Middle frontal gyrus (tissue), 1 donor: ENCODE measurements at regions not wholly inside any gene's neighbourhood (a gene's known extent, or its start where the extent isn't known, plus 50 kb on each side); places are given as distances from the start of the nearest gene placed in this dataset.

Experiments
- DNase-seq: peaks from one replicate; pipeline ENCODE4 v3.0.0-alpha.2; 2015; ENCODE audit warnings: low spot score; ENCODE audit errors: extremely low spot score

- DNase-seq, result no peak
These were observed 515.3 kb downstream of the EPHB1 start for GRCh38 chr3:135310317-135310716.

- no peak for DNase-seq
These were observed 516.6 kb downstream of the EPHB1 start for GRCh38 chr3:135311699-135312098.

DNA sequence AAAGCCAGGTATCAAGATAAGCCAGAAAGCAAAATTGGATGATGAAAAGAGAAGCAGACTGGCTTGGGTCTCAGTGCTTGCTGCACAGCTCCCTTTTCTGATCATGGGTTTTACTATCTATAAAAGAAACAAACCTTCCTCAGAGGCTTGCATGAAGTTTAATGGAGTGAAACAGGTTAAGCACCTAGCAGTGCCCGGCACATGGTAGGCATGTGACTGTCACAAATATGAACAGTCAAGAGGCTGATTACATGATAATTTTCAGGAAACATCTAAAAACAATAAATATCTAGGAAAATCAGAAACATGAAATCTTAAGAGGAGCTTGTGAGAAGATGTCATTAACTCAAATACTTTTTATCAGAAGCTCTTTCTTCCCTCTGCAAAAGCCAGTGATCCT, 519.2 kb downstream of the EPHB1 start:
- no peak for DNase-seq

- no peak for DNase-seq
These were observed 529.2 kb downstream of the EPHB1 start for GRCh38 chr3:135324301-135324700.

- DNase-seq, result no peak
These were observed 530.0 kb downstream of the EPHB1 start for GRCh38 chr3:135325096-135325495.

- DNase-seq, result no peak
These were observed 530.7 kb downstream of the EPHB1 start for GRCh38 chr3:135325726-135326235.

- no peak for DNase-seq
These were observed 531.8 kb downstream of the EPHB1 start for GRCh38 chr3:135326851-135327250.

DNA sequence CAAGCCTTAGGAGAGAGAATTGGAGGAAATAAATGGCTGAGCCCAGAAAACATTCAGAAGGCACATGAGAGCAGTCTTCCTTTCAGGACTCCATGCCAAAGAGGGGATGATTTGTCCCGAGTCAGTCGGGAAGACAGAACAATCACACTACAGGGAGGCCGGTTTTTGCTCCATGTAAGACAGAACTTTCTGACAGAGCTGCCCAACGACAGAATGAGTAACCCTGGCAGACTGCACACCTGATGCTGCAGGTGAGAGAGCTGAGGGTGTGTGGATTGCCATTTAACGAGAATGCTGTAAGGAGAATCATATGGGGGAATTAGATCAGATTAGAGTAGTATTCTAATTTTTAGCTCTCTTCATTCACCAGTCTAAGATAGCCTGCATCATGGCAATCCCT, 533.0 kb downstream of the EPHB1 start:
- DNase-seq, result no peak

DNA sequence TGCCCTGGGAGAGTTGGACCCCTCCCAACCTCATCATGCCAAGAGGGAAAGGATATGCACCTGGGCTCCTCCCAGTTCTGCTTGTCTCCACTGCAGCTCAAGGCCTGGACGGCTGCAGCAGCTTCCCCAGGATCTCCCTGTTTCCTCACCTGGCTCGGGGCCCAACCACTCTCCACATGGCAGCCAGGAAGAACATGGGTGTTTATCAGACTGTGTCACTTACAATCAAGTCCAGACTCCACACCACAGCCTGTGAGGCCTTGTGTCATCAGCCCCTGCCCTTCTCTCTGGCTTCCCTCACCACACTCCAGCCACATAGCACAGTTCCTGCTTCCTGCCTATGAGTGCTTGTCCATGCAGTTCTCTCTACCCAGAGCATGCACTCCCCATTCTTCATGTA, 534.4 kb downstream of the EPHB1 start:
- no peak for DNase-seq

DNA sequence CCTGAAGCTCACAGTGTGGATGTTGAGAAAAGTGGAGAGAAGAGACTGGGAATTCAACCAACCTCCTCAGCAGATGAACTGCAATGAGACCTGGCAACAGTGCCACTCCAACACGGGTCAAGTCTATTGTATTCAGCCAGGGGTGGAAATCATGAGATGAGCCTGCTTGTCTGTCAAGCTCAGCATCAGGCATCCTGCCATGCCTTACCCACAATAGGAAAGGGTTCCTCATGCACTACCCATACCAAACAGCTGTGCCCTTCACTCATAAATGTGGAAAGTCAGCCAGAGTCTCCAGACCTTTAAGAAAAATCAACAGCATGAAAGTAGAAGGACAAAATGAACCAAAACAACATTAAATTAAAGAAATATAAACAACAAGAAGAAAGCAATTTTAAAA, 542.1 kb downstream of the EPHB1 start:
- DNase-seq, result no peak

DNA sequence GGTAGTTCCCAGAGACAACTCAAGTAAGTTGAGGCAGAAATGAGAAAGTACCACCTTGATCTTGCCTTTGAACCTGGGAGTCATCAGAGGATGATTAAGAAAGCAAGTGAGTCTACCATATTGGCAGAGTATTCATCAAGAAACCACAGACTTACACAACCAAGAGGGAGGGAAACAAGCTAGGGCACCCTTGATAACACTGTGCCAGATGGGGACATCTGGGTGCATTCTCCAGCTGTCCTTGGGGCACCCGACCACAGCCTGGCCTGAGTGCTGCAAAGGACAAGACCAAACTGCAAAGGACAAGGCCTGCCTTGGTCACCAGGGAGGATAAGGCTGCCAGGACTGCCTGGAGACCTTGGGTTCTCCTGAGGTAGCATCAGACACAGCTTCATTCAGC, 553.6 kb downstream of the EPHB1 start:
- no peak for DNase-seq

DNA sequence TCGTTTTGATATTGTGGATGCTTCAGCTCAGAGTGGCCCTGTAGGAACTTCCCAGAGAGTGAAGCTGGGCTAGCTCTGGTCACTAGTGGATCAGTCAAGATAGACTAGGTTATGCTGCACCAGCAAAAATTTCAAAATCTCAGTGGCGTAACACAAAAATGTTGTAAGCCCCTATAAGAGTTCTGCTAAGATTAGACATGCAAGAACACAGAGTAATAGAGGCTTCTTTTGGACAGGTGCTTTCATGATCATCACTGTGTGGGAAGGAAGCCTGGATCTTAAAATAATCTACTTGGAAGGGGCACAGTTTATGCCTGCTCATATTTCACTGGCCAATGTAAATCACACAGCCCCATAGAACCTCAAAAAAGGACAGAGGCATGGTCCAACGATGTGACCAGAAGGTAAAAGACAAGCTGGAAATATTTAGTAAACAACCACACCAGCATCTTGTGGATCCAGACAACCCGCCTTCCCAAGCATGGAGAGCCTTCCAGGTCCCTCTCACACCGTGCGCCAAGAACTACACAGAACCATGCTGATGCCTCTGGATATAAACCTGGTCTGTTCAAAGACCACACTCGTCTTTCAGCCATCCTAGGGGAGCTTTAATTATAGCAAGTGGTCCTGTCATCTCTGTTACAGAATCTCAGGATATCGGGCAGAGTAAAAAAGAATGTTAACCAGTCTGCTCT, 554.3 kb downstream of the EPHB1 start:
- DNase-seq, result no peak

DNA sequence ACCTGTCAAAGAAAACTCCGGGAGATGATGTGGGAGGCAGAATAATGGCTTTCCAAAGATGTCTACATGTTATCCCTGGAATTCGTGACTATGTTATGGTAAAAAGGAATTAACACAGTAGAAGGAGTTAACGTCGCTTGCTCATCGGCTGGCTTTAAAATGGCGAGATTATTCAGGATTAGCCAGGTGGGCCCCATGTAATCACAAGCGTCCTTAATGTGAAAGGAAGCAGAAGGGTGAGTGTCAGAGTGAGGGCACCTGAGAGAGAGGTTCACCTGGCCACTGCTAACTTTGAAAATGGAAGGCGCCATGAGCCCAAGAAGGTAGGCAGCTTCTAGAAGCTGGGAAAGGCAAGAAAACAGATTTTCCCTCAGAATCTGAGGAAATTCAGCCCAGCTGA, 557.2 kb downstream of the EPHB1 start:
- no peak for DNase-seq

- no peak for DNase-seq
These were observed 567.8 kb downstream of the EPHB1 start for GRCh38 chr3:135362889-135363288.

DNA sequence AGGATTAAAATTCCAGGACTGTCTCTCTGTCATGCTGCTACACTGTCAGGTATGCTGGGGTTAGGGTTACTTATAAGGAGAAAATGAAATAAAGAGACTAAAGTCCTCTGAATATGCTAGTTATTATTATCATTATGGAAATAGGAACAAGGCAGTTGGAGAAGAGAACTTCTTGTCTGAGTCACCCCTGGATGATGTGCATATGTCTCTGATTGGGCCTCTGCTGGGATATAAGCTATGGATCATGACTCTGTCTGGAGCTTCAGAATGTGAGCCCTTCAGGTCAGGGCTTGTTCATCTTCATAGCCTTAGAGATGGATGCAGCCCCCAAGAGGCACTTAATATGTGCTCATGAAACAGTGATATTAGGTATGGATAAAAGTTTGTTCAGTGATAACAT, 569.6 kb downstream of the EPHB1 start:
- DNase-seq, result no peak

DNA sequence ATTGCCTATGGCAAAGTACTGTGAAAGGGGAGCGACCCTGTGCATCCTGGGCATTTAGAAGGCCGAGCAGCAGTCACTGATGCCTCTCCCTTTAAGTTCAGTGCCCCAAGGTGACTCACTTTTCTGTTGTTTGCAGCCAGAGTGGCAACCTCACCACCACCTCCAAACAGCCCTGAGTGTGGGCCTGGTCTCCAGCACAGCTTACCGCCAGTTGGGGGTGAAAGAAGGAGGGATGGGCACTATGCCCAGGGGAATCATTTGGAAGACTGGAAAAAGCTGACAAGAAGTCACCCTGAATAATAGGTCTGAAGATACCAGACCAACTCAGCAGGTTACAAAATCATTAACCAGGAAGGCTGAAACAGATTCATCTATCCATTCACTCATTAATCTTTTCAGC, 571.8 kb downstream of the EPHB1 start:
- no peak for DNase-seq

- no peak for DNase-seq
These were observed 573.3 kb downstream of the EPHB1 start for GRCh38 chr3:135368316-135368715.

GRCh38 chr3:135368781-135369180, 573.7 kb downstream of the EPHB1 start:
- no peak for DNase-seq

DNA sequence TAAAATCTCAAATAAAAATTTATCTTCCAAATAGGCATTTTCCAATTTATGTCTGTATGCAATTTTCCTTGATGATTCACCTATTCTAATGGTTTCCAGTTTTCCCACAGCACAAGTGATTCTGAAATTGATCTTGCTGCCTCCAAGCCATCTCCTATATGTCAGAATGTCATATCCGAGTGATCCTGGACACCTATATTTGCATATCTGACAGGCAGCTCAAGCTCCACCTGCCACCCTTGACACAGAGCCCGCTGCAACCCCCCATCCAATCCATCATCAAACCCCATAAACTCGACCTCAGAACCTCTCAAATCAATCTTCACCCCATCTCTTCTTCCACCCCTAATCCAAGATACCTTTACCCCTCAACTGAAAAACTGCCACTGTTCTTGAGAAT, 579.5 kb downstream of the EPHB1 start:
- no peak for DNase-seq

- no peak for DNase-seq
These were observed 583.3 kb upstream of the PPP2R3A start for GRCh38 chr3:135382188-135382587.

DNA sequence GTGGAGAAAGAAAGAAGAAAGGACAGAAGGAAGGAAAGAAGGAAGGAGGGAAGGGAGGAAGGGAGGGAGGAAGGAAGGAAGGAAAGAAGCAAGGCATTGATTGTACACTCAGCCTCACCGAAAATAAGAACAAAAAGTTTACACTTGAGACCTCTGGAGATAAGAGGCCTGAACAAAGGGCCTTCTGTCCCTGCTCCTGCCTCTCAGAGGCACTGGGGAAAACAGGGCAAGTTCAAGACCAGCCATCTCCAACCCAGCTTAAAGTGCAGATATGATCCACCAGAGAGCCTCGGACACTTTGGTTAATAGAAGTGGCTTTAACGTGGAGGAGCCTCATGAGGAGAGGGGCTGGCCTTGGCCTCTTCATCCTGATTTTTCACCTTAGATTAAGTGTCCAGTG, 582.9 kb upstream of the PPP2R3A start:
- DNase-seq, result no peak

GRCh38 chr3:135383301-135383700, 582.2 kb upstream of the PPP2R3A start:
- DNase-seq, result no peak

GRCh38 chr3:135392151-135392550, 573.4 kb upstream of the PPP2R3A start:
- DNase-seq, result no peak

- no peak for DNase-seq
These were observed 572.4 kb upstream of the PPP2R3A start for GRCh38 chr3:135393159-135393558.
